22Rv1 (cell line): ENCODE measurements at regions not wholly inside any gene's neighbourhood (a gene's known extent, or its start where the extent isn't known, plus 50 kb on each side); places are given as distances from the start of the nearest gene placed in this dataset.

Experiments
- ZFX ChIP-seq: fragments of 450-650 bp; IDR thresholded peaks from 2 replicates; pipeline ENCODE4 v1.6.1; 2017; ENCODE audit warnings: antibody characterized with exemption, borderline replicate concordance
- TF ChIP-seq, protein P1 (sequence below): fragments of 450-650 bp; IDR thresholded peaks from 2 replicates; pipeline ENCODE4 v1.5.1; 2017; ENCODE audit warnings: mild to moderate bottlenecking

DNA sequence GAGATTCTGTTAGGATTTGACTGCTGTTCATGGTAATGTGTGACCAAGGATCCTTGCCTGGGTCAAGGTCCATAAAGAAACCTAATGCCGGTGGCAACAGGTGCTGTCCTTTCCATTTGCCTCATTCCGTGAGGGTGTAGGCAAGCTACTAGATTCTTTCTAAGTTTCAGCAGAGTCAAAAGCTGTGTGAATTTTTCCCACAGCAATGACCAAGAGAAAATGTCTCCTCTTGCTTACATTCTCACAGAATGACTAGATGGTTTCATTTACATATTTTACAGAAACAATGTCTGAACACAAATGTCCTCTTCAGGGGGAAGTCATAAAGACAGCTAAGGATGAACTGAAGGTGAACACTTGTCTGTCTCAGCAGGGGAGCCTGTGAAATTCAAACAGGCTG, 75.3 kb upstream of the SV2C start:
- TF ChIP-seq, protein P1, sequence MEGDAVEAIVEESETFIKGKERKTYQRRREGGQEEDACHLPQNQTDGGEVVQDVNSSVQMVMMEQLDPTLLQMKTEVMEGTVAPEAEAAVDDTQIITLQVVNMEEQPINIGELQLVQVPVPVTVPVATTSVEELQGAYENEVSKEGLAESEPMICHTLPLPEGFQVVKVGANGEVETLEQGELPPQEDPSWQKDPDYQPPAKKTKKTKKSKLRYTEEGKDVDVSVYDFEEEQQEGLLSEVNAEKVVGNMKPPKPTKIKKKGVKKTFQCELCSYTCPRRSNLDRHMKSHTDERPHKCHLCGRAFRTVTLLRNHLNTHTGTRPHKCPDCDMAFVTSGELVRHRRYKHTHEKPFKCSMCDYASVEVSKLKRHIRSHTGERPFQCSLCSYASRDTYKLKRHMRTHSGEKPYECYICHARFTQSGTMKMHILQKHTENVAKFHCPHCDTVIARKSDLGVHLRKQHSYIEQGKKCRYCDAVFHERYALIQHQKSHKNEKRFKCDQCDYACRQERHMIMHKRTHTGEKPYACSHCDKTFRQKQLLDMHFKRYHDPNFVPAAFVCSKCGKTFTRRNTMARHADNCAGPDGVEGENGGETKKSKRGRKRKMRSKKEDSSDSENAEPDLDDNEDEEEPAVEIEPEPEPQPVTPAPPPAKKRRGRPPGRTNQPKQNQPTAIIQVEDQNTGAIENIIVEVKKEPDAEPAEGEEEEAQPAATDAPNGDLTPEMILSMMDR = no peak
- no peak for TF ChIP-seq ZFX
